H1 (cell line): ENCODE measurements at regions not wholly inside any gene's neighbourhood (a gene's known extent, or its start where the extent isn't known, plus 50 kb on each side); places are given as distances from the start of the nearest gene placed in this dataset.
A peak's percentile ranks its signal among the peaks of the same experiment; 100 is the strongest.

Source experiments
- CTCF ChIA-PET: fragments of 300-600 bp; sonication (Branson Sonifier 250); formaldehyde crosslinking; loops from one replicate; lab custom pipeline; 2021; ENCODE audit not compliant: partially characterized antibody; lab: Charles Lee
- POLR2A ChIA-PET: fragments of 300-600 bp; sonication (Branson Sonifier 250); formaldehyde crosslinking; loops from one replicate; lab custom pipeline; 2021; ENCODE audit warnings: inconsistent platforms; ENCODE audit not compliant: partially characterized antibody; lab: Charles Lee
- DNase-seq, 2 experiments: peaks; one replicate each; pipeline versions ENCODE4 v3.0.0 to v3.0.0-alpha.2; 2010 to 2022; ENCODE audit warnings: low spot score in 2 of 2, low read depth in 1 of 2, mixed read lengths in 1 of 2
- FAIRE-seq: peaks from 2 replicates; lab custom pipeline; 2011; peaks lifted over from hg19 to GRCh38; lab: Jason Lieb, UNC
- H2AFZ ChIP-seq: 2 replicates; pipeline ENCODE4 v1.8.1; 2012; ENCODE audit warnings: low read length, inconsistent platforms
- H2AK5ac ChIP-seq: 2 replicates; pipeline ENCODE4 v1.6.1; 2013; ENCODE audit warnings: low read depth, low read length
- H2BK120ac ChIP-seq: replicated peaks from 2 replicates; pipeline ENCODE3; 2013; ENCODE audit warnings: low read depth, low read length, inconsistent platforms
- H2BK12ac ChIP-seq: 2 replicates; pipeline ENCODE4 v1.6.1; 2013; ENCODE audit warnings: low read depth, low read length
- H2BK15ac ChIP-seq: 2 replicates; pipeline ENCODE4 v1.6.1; 2013; ENCODE audit warnings: low read length
- H2BK20ac ChIP-seq: 2 replicates; pipeline ENCODE4 v1.6.1; 2013; ENCODE audit warnings: low read length
- H2BK5ac ChIP-seq: 2 replicates; pipeline ENCODE4 v1.6.1; 2013; ENCODE audit warnings: low read depth, low read length
- H3K14ac ChIP-seq: 2 replicates; pipeline ENCODE4 v1.6.1; 2013; ENCODE audit warnings: inconsistent platforms; ENCODE audit not compliant: insufficient read length
- H3K18ac ChIP-seq: 2 replicates; pipeline ENCODE4 v1.6.1; 2013; ENCODE audit warnings: low read length; ENCODE audit errors: extremely low read depth
- H3K23ac ChIP-seq: 2 replicates; pipeline ENCODE4 v1.6.1; 2013; ENCODE audit warnings: inconsistent platforms; ENCODE audit not compliant: insufficient read length
- H3K23me2 ChIP-seq: 2 replicates; pipeline ENCODE4 v1.6.1; 2013; ENCODE audit warnings: low read depth, low read length
- H3K27ac ChIP-seq: 2 replicates; pipeline ENCODE4 v1.6.1; 2011; ENCODE audit warnings: low read depth, low read length, inconsistent platforms
- H3K27me3 ChIP-seq, 4 experiments: replicated peaks in 1 of 4; 1 replicate in 1 of 4; 2 replicates in 3 of 4; pipeline versions ENCODE4 v1.6.1 to v1.8.1; 2011 to 2013; ENCODE audit warnings: low read length in 3 of 4, mild to moderate bottlenecking in 3 of 4, inconsistent platforms in 2 of 4, mixed read lengths in 2 of 4, moderate library complexity in 1 of 4; ENCODE audit not compliant: control insufficient read depth in 3 of 4, insufficient read depth in 3 of 4; ENCODE audit errors: extremely low read depth in 1 of 4
- H3K36me3 ChIP-seq, 4 experiments: 2 replicates each; pipeline versions ENCODE4 v1.6.1 to v1.8.1; 2011 to 2013; ENCODE audit warnings: mild to moderate bottlenecking in 4 of 4, low read length in 3 of 4, moderate library complexity in 2 of 4, control low read depth in 1 of 4, inconsistent platforms in 1 of 4; ENCODE audit not compliant: insufficient read depth in 4 of 4, control insufficient read depth in 2 of 4
- H3K4ac ChIP-seq: replicated peaks from 2 replicates; pipeline ENCODE3; 2013; ENCODE audit warnings: low read length, low read depth, mixed read lengths, inconsistent platforms; ENCODE audit not compliant: insufficient read length
- H3K4me1 ChIP-seq, 4 experiments: replicated peaks in 1 of 4; 1 replicate in 1 of 4; 2 replicates in 3 of 4; pipeline versions ENCODE4 v1.6.1 to v1.8.1; 2011 to 2013; ENCODE audit warnings: low read length in 3 of 4, inconsistent platforms in 2 of 4, mixed read lengths in 1 of 4; ENCODE audit not compliant: insufficient read depth in 4 of 4, control insufficient read depth in 3 of 4
- H3K4me2 ChIP-seq, 2 experiments: 2 replicates each; pipeline versions ENCODE4 v1.6.1 to v1.8.1; 2011 to 2013; ENCODE audit warnings: low read depth in 2 of 2, low read length in 2 of 2, control low read depth in 1 of 2, inconsistent platforms in 1 of 2, mild to moderate bottlenecking in 1 of 2; ENCODE audit not compliant: insufficient read depth in 1 of 2
- H3K4me3 ChIP-seq, 4 experiments: fragments of 200-600, 300-600 bp in 1 of 4; sonication (generic), shearing (Covaris generic), sonication (Bioruptor Twin) in 1 of 4; 2 replicates each; pipeline versions ENCODE4 v1.5.1 to v1.8.1; 2011 to 2016; ENCODE audit warnings: low read length in 4 of 4, low read depth in 3 of 4, control low read depth in 2 of 4, inconsistent platforms in 2 of 4, mild to moderate bottlenecking in 2 of 4, mixed read lengths in 1 of 4, moderate library complexity in 1 of 4; ENCODE audit not compliant: insufficient read depth in 2 of 4; ENCODE audit errors: extremely low read depth in 1 of 4
- H3K56ac ChIP-seq: replicated peaks from 2 replicates; pipeline ENCODE3; 2013; ENCODE audit warnings: low read depth, mild to moderate bottlenecking, mixed read lengths, low read length, inconsistent platforms; ENCODE audit not compliant: insufficient read length
- H3K79me1 ChIP-seq: 2 replicates; pipeline ENCODE4 v1.6.1; 2013; ENCODE audit warnings: low read depth, low read length, control low read depth
- H3K79me2 ChIP-seq, 2 experiments: 2 replicates each; pipeline versions ENCODE4 v1.6.1 to v1.8.1; 2012 to 2013; ENCODE audit warnings: low read length in 2 of 2, mild to moderate bottlenecking in 2 of 2, inconsistent platforms in 1 of 2; ENCODE audit not compliant: insufficient read depth in 2 of 2, control insufficient read depth in 1 of 2
- H3K9ac ChIP-seq, 4 experiments: replicated peaks in 1 of 4; 1 replicate in 1 of 4; 2 replicates in 3 of 4; pipeline versions ENCODE4 v1.6.1 to v1.8.1; 2011 to 2013; ENCODE audit warnings: low read depth in 3 of 4, low read length in 3 of 4, control low read depth in 2 of 4, mild to moderate bottlenecking in 2 of 4, moderate library complexity in 2 of 4, inconsistent platforms in 1 of 4; ENCODE audit errors: extremely low read depth in 1 of 4
- H3K9me3 ChIP-seq, 2 experiments: 2 replicates each; pipeline versions ENCODE4 v1.6.1 to v1.8.1; 2012 to 2013; ENCODE audit warnings: mild to moderate bottlenecking in 2 of 2, moderate library complexity in 2 of 2, control low read depth in 1 of 2, inconsistent platforms in 1 of 2, low read depth in 1 of 2, low read length in 1 of 2, mixed read lengths in 1 of 2; ENCODE audit not compliant: insufficient read depth in 2 of 2
- H4K20me1 ChIP-seq, 2 experiments: replicated peaks in 1 of 2; 2 replicates each; pipeline versions ENCODE3 to v1.8.1; 2011 to 2013; ENCODE audit warnings: inconsistent platforms in 2 of 2, low read length in 2 of 2, mild to moderate bottlenecking in 1 of 2; ENCODE audit not compliant: insufficient read depth in 2 of 2, control insufficient read depth in 1 of 2
- H4K5ac ChIP-seq: 2 replicates; pipeline ENCODE4 v1.6.1; 2013; ENCODE audit warnings: low read length, low read depth, mixed read lengths, inconsistent platforms; ENCODE audit not compliant: insufficient read length
- H4K8ac ChIP-seq: 2 replicates; pipeline ENCODE4 v1.8.0; 2013; ENCODE audit warnings: mild to moderate bottlenecking, moderate library complexity, low read length, inconsistent platforms; ENCODE audit not compliant: insufficient read depth; ENCODE audit errors: extremely low read depth
- H4K91ac ChIP-seq: replicated peaks from 2 replicates; pipeline ENCODE3; 2013; ENCODE audit warnings: low read length, mixed read lengths, inconsistent platforms; ENCODE audit not compliant: insufficient read length
- BCL11A ChIP-seq, 2 experiments: IDR thresholded peaks; one replicate each; pipeline ENCODE4 v1.6.1; 2011; ENCODE audit warnings: low read depth in 2 of 2, low read length in 2 of 2, mild to moderate bottlenecking in 2 of 2
- FOSL1 ChIP-seq: IDR thresholded peaks from 2 replicates; pipeline ENCODE4 v1.6.1; 2011; ENCODE audit warnings: mild to moderate bottlenecking, low read depth, low read length, moderate library complexity; ENCODE audit not compliant: insufficient read depth
- KDM1A ChIP-seq: fragments of 200-600, 300-600 bp; sonication (generic); IDR thresholded peaks from 2 replicates; pipeline ENCODE4 v1.7.1; 2016; ENCODE audit warnings: mild to moderate bottlenecking, low read length, borderline replicate concordance
- KDM5A ChIP-seq: fragments of 200-600 bp; IDR thresholded peaks from 2 replicates; pipeline ENCODE4 v1.7.1; 2012; ENCODE audit warnings: mild to moderate bottlenecking, low read length, inconsistent platforms, mixed read lengths
- RFX5 ChIP-seq: IDR thresholded peaks from 2 replicates; pipeline ENCODE4 v1.6.1; 2011; ENCODE audit warnings: low read depth, low read length, improper control_type of control experiment, borderline replicate concordance
- SUZ12 ChIP-seq: fragments of 200-600 bp; sonication (generic); IDR thresholded peaks from 2 replicates; pipeline ENCODE4 v1.6.1; 2012; ENCODE audit warnings: mild to moderate bottlenecking, inconsistent platforms, low read length, moderate library complexity, mixed read lengths
- TEAD4 ChIP-seq: IDR thresholded peaks from 2 replicates; pipeline ENCODE4 v1.6.1; 2012; ENCODE audit warnings: low read depth, low read length, inconsistent platforms, mixed read lengths
- USF2 ChIP-seq: IDR thresholded peaks from 2 replicates; pipeline ENCODE4 v1.6.1; 2011; ENCODE audit warnings: low read length, improper control_type of control experiment
- ZNF274 ChIP-seq: IDR thresholded peaks from 2 replicates; pipeline ENCODE4 v1.7.0; 2012; ENCODE audit warnings: low read length, borderline replicate concordance; ENCODE audit errors: extremely low read depth
- WGBS, 2 experiments: shearing (Covaris generic) in 1 of 2; methylation state at CpG; one replicate each; pipeline versions ENCODE4 v1.1.6 to v1.1.7; 2013 to 2015; ENCODE audit warnings: low lambda C conversion rate in 2 of 2, mixed read lengths in 2 of 2, inconsistent platforms in 1 of 2, low coverage in 1 of 2, missing lambda C conversion rate in 1 of 2; ENCODE audit not compliant: insufficient replicate concordance in 2 of 2, insufficient coverage in 1 of 2, insufficient read length in 1 of 2; ENCODE audit errors: extremely low coverage in 1 of 2, missing lambda C conversion rate in 1 of 2; 5-methylcytosine and 5-hydroxymethylcytosine counted together
- TF ChIP-seq, protein P1 (sequence below), 3 experiments: IDR thresholded peaks; 1 replicate in 2 of 3; 2 replicates in 1 of 3; pipeline versions ENCODE4 v1.5.1 to v1.6.1; 2011; ENCODE audit warnings: low read length in 3 of 3, mild to moderate bottlenecking in 3 of 3, inconsistent platforms in 2 of 3, low read depth in 1 of 3, moderate library complexity in 1 of 3; ENCODE audit not compliant: insufficient read depth in 1 of 3; ENCODE audit errors: control extremely low read depth in 1 of 3

DNA sequence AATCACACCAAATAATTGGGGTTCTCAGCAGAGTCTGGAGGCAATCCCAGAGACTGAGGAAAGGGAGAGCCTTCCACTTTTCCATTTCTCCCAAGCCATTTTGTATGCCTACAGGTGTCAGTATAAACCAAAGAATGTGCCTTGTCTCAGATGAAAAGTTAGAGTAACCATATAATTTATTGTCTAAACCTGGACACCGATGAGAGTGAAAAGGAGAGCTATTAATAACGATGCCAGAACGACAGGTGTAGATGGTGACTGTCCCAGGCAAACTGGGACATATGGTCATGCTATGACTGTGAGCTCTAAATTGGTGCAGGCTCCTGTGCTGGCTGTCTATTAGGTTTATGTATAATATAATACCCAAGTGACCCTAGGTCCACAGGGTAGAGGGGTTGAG lies 219.6 kb downstream of the ARHGAP12 start:
- WGBS, 2 experiments, result 98% methylated on average over 3 of the region's 3 CpGs; no CpG with 5 or more reads in 1 of the 2 experiments
- H2BK12ac ChIP-seq, result no peak overlapping the region
- H3K9ac ChIP-seq, result no peak overlapping the region
- H4K91ac ChIP-seq, result no peak overlapping the region
- H2AK5ac ChIP-seq, result no peak overlapping the region
- H3K18ac ChIP-seq, result no peak overlapping the region
- FAIRE-seq (no peak), DNase-seq (no peak)
- no peaks in the 10 kb centered on the region for H3K27me3 ChIP-seq
- no peak overlapping the region for H2BK5ac ChIP-seq
- no peaks in the 10 kb centered on the region for H3K79me2 ChIP-seq
- CTCF ChIA-PET, result interaction anchor here (0.7 to 1.5 kb wide), 11 partner anchors 9 to 292 kb away, joined by 3 to 5 read pairs (median 3); no protein-coding TSS in a partner anchor
- no peak overlapping the region for H3K4ac ChIP-seq
- H2BK20ac ChIP-seq, result no peak overlapping the region
- peaks cover 10 to 13% of the 10 kb centered on the region in 2 experiments for H3K9me3 ChIP-seq
- H3K4me2 ChIP-seq, result no peak overlapping the region
- H3K27ac ChIP-seq, result no peak overlapping the region
- H2BK120ac ChIP-seq, result no peak overlapping the region
- no peak overlapping the region for H3K23ac ChIP-seq
- H4K8ac ChIP-seq, result no peak overlapping the region
- no peaks in the 10 kb centered on the region for H3K36me3 ChIP-seq
- H3K4me1 ChIP-seq, result peaks cover 0 to 9% (median 5%) of the 10 kb centered on the region in 4 experiments; a peak in 5 of 7 replicates
- POLR2A ChIA-PET, result no interaction called here
- no peak overlapping the region for H3K14ac ChIP-seq
- H3K56ac ChIP-seq, result no peak overlapping the region
- no peak overlapping the region for H4K5ac ChIP-seq
- no peak overlapping the region for H2BK15ac ChIP-seq
- no peak overlapping the region for H3K4me3 ChIP-seq
- H2AFZ ChIP-seq, result no peak overlapping the region
- H4K20me1 ChIP-seq, result no peaks in the 10 kb centered on the region
- no peaks in the 10 kb centered on the region for H3K23me2 ChIP-seq
- no peaks in the 10 kb centered on the region for H3K79me1 ChIP-seq
- TF ChIP-seq SUZ12 (no peak), KDM5A (no peak), FOSL1 (no peak), USF2 (no peak), ZNF274 (no peak), TEAD4 (no peak), RFX5 (no peak), KDM1A (no peak), BCL11A (IDR thresholded peaks at IDR 0.05; ENCODE audit: low read depth in 2 of 2, low read length in 2 of 2) (no peak)
- TF ChIP-seq, protein P1, sequence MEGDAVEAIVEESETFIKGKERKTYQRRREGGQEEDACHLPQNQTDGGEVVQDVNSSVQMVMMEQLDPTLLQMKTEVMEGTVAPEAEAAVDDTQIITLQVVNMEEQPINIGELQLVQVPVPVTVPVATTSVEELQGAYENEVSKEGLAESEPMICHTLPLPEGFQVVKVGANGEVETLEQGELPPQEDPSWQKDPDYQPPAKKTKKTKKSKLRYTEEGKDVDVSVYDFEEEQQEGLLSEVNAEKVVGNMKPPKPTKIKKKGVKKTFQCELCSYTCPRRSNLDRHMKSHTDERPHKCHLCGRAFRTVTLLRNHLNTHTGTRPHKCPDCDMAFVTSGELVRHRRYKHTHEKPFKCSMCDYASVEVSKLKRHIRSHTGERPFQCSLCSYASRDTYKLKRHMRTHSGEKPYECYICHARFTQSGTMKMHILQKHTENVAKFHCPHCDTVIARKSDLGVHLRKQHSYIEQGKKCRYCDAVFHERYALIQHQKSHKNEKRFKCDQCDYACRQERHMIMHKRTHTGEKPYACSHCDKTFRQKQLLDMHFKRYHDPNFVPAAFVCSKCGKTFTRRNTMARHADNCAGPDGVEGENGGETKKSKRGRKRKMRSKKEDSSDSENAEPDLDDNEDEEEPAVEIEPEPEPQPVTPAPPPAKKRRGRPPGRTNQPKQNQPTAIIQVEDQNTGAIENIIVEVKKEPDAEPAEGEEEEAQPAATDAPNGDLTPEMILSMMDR (IDR thresholded peaks at IDR 0.05; ENCODE audit: control extremely low read depth in 1 of 3, insufficient read depth in 1 of 3, low read depth in 1 of 3, low read length in 3 of 3), result peak in 2 of 3 experiments; percentile 10 to 36; a peak in 2 of 4 replicates
